Fibroblast of lung (primary cell): ENCODE measurements at regions not wholly inside any gene's neighbourhood (a gene's known extent, or its start where the extent isn't known, plus 50 kb on each side); places are given as distances from the start of the nearest gene placed in this dataset.
"Not testable (repeated sequence)": the region's sequence is repeated elsewhere in the genome, so short reads cannot be mapped to it uniquely, and the experiment has no call there.

Experiments
- DNase-seq, 2 donors: peaks; one replicate each; pipeline versions ENCODE4 v3.0.0 to v3.0.0-alpha.2; 2010; ENCODE audit warnings: low read depth in 2 of 2
- H2AFZ ChIP-seq: 2 replicates; pipeline ENCODE4 v1.5.1; 2012; ENCODE audit warnings: low read length, control low read depth, inconsistent platforms
- H3K27ac ChIP-seq: 2 replicates; pipeline ENCODE4 v1.5.1; 2011; ENCODE audit warnings: low read length, control low read depth; ENCODE audit not compliant: insufficient read depth
- H3K27me3 ChIP-seq: 2 replicates; pipeline ENCODE4 v1.5.1; 2011; ENCODE audit warnings: mild to moderate bottlenecking, low read length; ENCODE audit not compliant: control insufficient read depth, insufficient read depth
- H3K36me3 ChIP-seq: 2 replicates; pipeline ENCODE4 v1.5.1; 2011; ENCODE audit warnings: low read length; ENCODE audit not compliant: control insufficient read depth, insufficient read depth
- H3K4me1 ChIP-seq: 2 replicates; pipeline ENCODE4 v1.5.1; 2011; ENCODE audit warnings: low read length; ENCODE audit not compliant: control insufficient read depth, insufficient read depth; ENCODE audit errors: extremely low read depth
- H3K4me2 ChIP-seq: 2 replicates; pipeline ENCODE4 v1.5.1; 2011; ENCODE audit warnings: low read length, control low read depth; ENCODE audit not compliant: insufficient read depth; ENCODE audit errors: extremely low read depth
- H3K4me3 ChIP-seq, 4 experiments: fragments of 200-600 bp in 1 of 4; sonication (generic) in 1 of 4; replicated peaks in 1 of 4; 2 replicates each; pipeline ENCODE4 v1.5.1; 2011 to 2016; ENCODE audit warnings: low read length in 4 of 4, low read depth in 3 of 4, mild to moderate bottlenecking in 3 of 4, control low read depth in 2 of 4, inconsistent platforms in 1 of 4, mixed read lengths in 1 of 4; ENCODE audit not compliant: insufficient read depth in 1 of 4; ENCODE audit errors: control extremely low read depth in 1 of 4
- H3K79me2 ChIP-seq: 2 replicates; pipeline ENCODE4 v1.5.1; 2012; ENCODE audit warnings: mild to moderate bottlenecking, low read length, inconsistent platforms; ENCODE audit not compliant: control insufficient read depth, insufficient read depth
- H3K9ac ChIP-seq: 2 replicates; pipeline ENCODE4 v1.5.1; 2011; ENCODE audit warnings: mild to moderate bottlenecking, low read length, control low read depth; ENCODE audit not compliant: insufficient read depth
- H3K9me3 ChIP-seq: 2 replicates; pipeline ENCODE4 v1.5.1; 2012; ENCODE audit warnings: low read depth, low read length; ENCODE audit not compliant: control insufficient read depth, insufficient read depth
- H4K20me1 ChIP-seq: 2 replicates; pipeline ENCODE4 v1.5.1; 2011; ENCODE audit warnings: low read length; ENCODE audit not compliant: control insufficient read depth, insufficient read depth; ENCODE audit errors: extremely low read depth
- CTCF ChIP-seq, 2 donors: IDR thresholded peaks in 1 of 2; conservative IDR thresholded peaks in 1 of 2; 1 replicate in 1 of 2; 2 replicates in 1 of 2; pipeline ENCODE4 v1.5.1; 2011 to 2012; ENCODE audit warnings: low read length in 2 of 2, control low read depth in 1 of 2, inconsistent platforms in 1 of 2, low read depth in 1 of 2, mild to moderate bottlenecking in 1 of 2
- EZH2 ChIP-seq: IDR thresholded peaks from 2 replicates; pipeline ENCODE4 v1.5.1; 2012; ENCODE audit warnings: low read length, control low read depth, mild to moderate bottlenecking; ENCODE audit errors: missing control alignments

- Histone ChIP-seq H2AFZ (no peak overlapping the region), H3K4me2 (no peak overlapping the region), H3K27me3 (no peaks in the 10 kb centered on the region), H3K9ac (no peak overlapping the region), H3K36me3 (no peaks in the 10 kb centered on the region), H3K4me1 (no peaks in the 10 kb centered on the region), H3K4me3 (no peak overlapping the region), H3K9me3 (no peaks in the 10 kb centered on the region), H4K20me1 (no peaks in the 10 kb centered on the region), H3K79me2 (no peaks in the 10 kb centered on the region), H3K27ac (no peak overlapping the region)
- TF ChIP-seq CTCF (conservative IDR thresholded peaks at IDR 0.05 in 1 of 2, IDR thresholded peaks at IDR 0.05 in 1 of 2; ENCODE audit: low read depth in 1 of 2, low read length in 2 of 2) = no peak
- no peak for TF ChIP-seq EZH2
- no peak for DNase-seq
Observed at GRCh38 chr3:25182794-25183193, 245.3 kb upstream of the RARB start.

- no peaks in the 10 kb centered on the region for H3K36me3 ChIP-seq
- no peak overlapping the region for H3K4me2 ChIP-seq
- H3K9me3 ChIP-seq = no peaks in the 10 kb centered on the region
- no peaks in the 10 kb centered on the region for H3K4me1 ChIP-seq
- H3K4me3 ChIP-seq = no peak overlapping the region
- DNase-seq = no peak
- H3K79me2 ChIP-seq = no peaks in the 10 kb centered on the region
- no peaks in the 10 kb centered on the region for H3K27me3 ChIP-seq
- no peak overlapping the region for H2AFZ ChIP-seq
- H3K9ac ChIP-seq = no peak overlapping the region
- no peaks in the 10 kb centered on the region for H4K20me1 ChIP-seq
- H3K27ac ChIP-seq = no peak overlapping the region
- TF ChIP-seq EZH2 = no peak
- no peak for TF ChIP-seq CTCF (conservative IDR thresholded peaks at IDR 0.05 in 1 of 2, IDR thresholded peaks at IDR 0.05 in 1 of 2; ENCODE audit: low read depth in 1 of 2, low read length in 2 of 2)
Observed at GRCh38 chr3:25184641-25185250, 243.3 kb upstream of the RARB start.

- no peak overlapping the region for H2AFZ ChIP-seq
- no peaks in the 10 kb centered on the region for H4K20me1 ChIP-seq
- no peaks in the 10 kb centered on the region for H3K9me3 ChIP-seq
- H3K9ac ChIP-seq = no peak overlapping the region
- H3K27me3 ChIP-seq = no peaks in the 10 kb centered on the region
- H3K4me2 ChIP-seq = no peak overlapping the region
- no peaks in the 10 kb centered on the region for H3K4me1 ChIP-seq
- H3K27ac ChIP-seq = no peak overlapping the region
- TF ChIP-seq EZH2 (no peak), CTCF (conservative IDR thresholded peaks at IDR 0.05 in 1 of 2, IDR thresholded peaks at IDR 0.05 in 1 of 2; ENCODE audit: low read depth in 1 of 2, low read length in 2 of 2) (no peak)
- no peak for DNase-seq
- H3K4me3 ChIP-seq = no peak overlapping the region
- H3K36me3 ChIP-seq = no peaks in the 10 kb centered on the region
- H3K79me2 ChIP-seq = no peaks in the 10 kb centered on the region
Observed at GRCh38 chr3:25191673-25192072, 236.4 kb upstream of the RARB start.

- not testable (repeated sequence) for H3K9me3 ChIP-seq, H3K4me3 ChIP-seq, H3K4me1 ChIP-seq, DNase-seq, H3K27ac ChIP-seq, H3K4me2 ChIP-seq, H3K79me2 ChIP-seq, H3K36me3 ChIP-seq, H3K9ac ChIP-seq, H4K20me1 ChIP-seq, H3K27me3 ChIP-seq, H2AFZ ChIP-seq
Observed at GRCh38 chr3:25199567-25199966, 228.5 kb upstream of the RARB start.
